GM12864 (cell line): ENCODE measurements at regions not wholly inside any gene's neighbourhood (a gene's known extent, or its start where the extent isn't known, plus 50 kb on each side); places are given as distances from the start of the nearest gene placed in this dataset.

Experiments
- DNase-seq: peaks from one replicate; pipeline ENCODE4 v3.0.0-alpha.2; 2011; ENCODE audit warnings: low read depth
- H3K4me3 ChIP-seq: 2 replicates; pipeline ENCODE4 v1.5.1; 2011; ENCODE audit warnings: mild to moderate bottlenecking, low read depth, low read length, control low read depth
- CTCF ChIP-seq: IDR thresholded peaks from 2 replicates; pipeline ENCODE4 v1.5.1; 2011; ENCODE audit warnings: low read depth, mild to moderate bottlenecking, moderate library complexity, low read length, control low read depth, inconsistent platforms; ENCODE audit errors: missing control alignments

GRCh38 chr4:129498626-129499025, 402.7 kb downstream of the C4orf33 start:
- no peak for TF ChIP-seq CTCF
- DNase-seq = no peak
- no peak overlapping the region for H3K4me3 ChIP-seq

DNA sequence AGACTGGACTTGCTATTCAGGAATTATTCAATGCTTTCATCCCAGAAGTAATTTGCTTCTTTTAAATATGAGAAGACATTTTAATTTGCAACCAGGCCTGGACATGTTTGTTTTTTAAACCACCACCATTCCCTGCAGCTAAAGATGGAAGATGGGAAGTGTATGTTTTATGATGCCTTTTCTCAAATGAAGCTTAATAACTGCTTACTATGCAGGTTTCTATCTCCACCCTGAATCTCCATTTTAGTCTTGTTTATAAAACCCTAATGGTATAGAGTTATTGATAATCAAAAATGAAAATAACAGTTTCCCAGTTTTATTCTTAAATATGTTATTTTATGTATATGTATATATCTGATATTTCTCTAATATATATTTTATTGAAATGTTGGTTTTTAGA, 418.9 kb downstream of the C4orf33 start:
- H3K4me3 ChIP-seq = no peak overlapping the region
- no peak for TF ChIP-seq CTCF
- DNase-seq = no peak

- no peak for TF ChIP-seq CTCF
- H3K4me3 ChIP-seq = no peak overlapping the region
- no peak for DNase-seq
Measured at GRCh38 chr4:129515356-129515755, 419.4 kb downstream of the C4orf33 start.

DNA sequence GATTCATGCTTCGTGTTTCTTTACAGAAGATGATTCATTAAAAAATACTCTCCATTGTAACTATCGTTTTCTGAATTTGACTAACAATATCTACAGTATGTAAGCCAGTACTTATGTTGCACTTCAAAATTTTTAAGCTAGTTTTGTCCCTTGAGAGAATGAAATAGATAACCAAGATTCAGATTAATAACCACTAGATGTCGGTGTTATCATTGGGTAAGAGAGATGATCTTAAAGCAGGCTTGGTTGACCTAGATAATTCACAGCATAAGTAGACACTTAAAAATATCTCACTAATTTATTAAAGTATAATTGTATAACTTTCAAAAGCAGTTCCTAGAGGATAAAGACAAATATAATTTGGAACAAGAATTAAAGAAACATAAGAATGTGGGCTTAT, 430.9 kb downstream of the C4orf33 start:
- DNase-seq = no peak
- no peak overlapping the region for H3K4me3 ChIP-seq
- TF ChIP-seq CTCF = no peak

- no peak overlapping the region for H3K4me3 ChIP-seq
- no peak for TF ChIP-seq CTCF
- DNase-seq = no peak
Measured at GRCh38 chr4:129531253-129531652, 435.3 kb downstream of the C4orf33 start.

DNA sequence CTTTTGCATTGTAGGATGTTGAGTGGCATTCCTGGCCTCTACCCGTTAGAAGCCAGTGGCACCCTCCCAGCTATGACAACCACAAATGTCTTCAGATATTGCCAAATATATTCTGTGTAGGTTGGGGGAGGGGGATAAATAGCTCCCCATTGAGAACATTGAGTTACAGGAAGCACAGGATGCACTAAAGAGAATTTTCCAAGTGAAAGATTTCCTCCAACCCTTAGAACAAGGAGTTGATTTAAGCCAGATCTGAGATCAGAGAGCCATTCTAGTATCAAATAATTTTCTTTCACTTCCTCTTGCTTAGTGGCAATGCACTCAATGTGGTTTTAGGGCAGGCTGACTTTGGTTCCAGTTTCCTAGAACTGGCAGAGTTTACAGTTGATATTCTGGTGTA, 436.6 kb downstream of the C4orf33 start:
- TF ChIP-seq CTCF = no peak
- no peak overlapping the region for H3K4me3 ChIP-seq
- no peak for DNase-seq

DNA sequence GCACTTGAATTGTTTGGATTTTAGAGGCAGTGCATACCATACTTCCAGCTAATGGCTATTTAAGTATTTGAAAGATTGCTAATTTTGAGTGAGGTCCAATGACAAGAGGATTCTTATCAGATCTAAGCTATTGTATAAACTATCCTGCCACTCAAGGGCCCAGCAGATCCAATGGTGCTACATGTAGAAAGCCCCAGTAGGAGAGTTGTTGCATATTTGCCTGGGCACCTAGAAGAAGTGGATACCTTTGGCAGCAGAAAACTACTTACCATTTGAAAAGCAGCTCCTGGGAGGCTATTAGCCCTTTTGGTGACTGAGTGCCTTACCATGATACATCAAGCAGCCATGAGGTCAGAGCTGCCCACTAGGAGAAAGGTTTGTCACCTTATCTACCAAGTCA, 447.3 kb downstream of the C4orf33 start:
- TF ChIP-seq CTCF = no peak
- DNase-seq = no peak
- H3K4me3 ChIP-seq = no peak overlapping the region
